Esophagus squamous epithelium (tissue), 5 donors: ENCODE measurements at regions not wholly inside any gene's neighbourhood (a gene's known extent, or its start where the extent isn't known, plus 50 kb on each side); places are given as distances from the start of the nearest gene placed in this dataset.

Experiments used
- DNase-seq: peaks from one replicate; lab custom pipeline; 2025; lab: John Stamatoyannopoulos, UW
- H3K27ac ChIP-seq, 4 donors: fragments of 200-600 bp; sonication (generic); one replicate each; pipeline ENCODE4 v1.5.1; 2016 to 2019; ENCODE audit warnings: mild to moderate bottlenecking in 1 of 4
- H3K27me3 ChIP-seq, 4 donors: fragments of 200-600 bp; sonication (generic); 1 replicate in 3 of 4; 2 replicates in 1 of 4; pipeline versions ENCODE4 v1.5.1 to v1.6.0; 2017 to 2021; ENCODE audit warnings: antibody characterized with exemption in 1 of 4
- H3K36me3 ChIP-seq, 3 donors: fragments of 200-600 bp; sonication (generic); one replicate each; pipeline ENCODE4 v1.5.1; 2016 to 2019
- H3K4me1 ChIP-seq, 3 donors: fragments of 200-600 bp; sonication (generic); one replicate each; pipeline ENCODE4 v1.5.1; 2017 to 2019
- H3K4me3 ChIP-seq, 4 donors: fragments of 200-600 bp; sonication (generic); 1 replicate in 3 of 4; 2 replicates in 1 of 4; pipeline ENCODE4 v1.5.1; 2016 to 2019; ENCODE audit warnings: mild to moderate bottlenecking in 2 of 4, moderate library complexity in 1 of 4
- H3K9me3 ChIP-seq, 3 donors: fragments of 200-600 bp; sonication (generic); one replicate each; pipeline ENCODE4 v1.5.1; 2016 to 2019
- CTCF ChIP-seq, 6 experiments: fragments of 450-650 bp in 4 of 6; fragments of 200-600 bp in 2 of 6; sonication (generic) in 2 of 6; IDR thresholded peaks; one replicate each; pipeline ENCODE4 v1.5.1; 2016 to 2019; ENCODE audit warnings: antibody characterized with exemption in 6 of 6, mild to moderate bottlenecking in 4 of 6, moderate library complexity in 4 of 6
- POLR2A ChIP-seq, 4 donors: fragments of 450-650 bp; IDR thresholded peaks; one replicate each; pipeline ENCODE4 v1.6.1; 2017; ENCODE audit warnings: antibody characterized with exemption in 4 of 4, mild to moderate bottlenecking in 4 of 4, moderate library complexity in 3 of 4
- WGBS, 2 donors: methylation state at CpG; one replicate each; pipeline ENCODE4 v1.1.5; 2018; 5-methylcytosine and 5-hydroxymethylcytosine counted together
- intact Hi-C: fragments of 100-400 bp; cut with DNase I; formaldehyde crosslinking; loops from one replicate; pipeline ENCODE4 v1.15.0; 2022
- donor health status: DM: yes; HTN: yes; CAD: no.

GRCh38 chr5:143749581-143750205 is 62.3 kb upstream of the HMHB1 start:
- Histone ChIP-seq H3K4me3 (no peak overlapping the region), H3K27ac (no peak overlapping the region)
- TF ChIP-seq CTCF (IDR thresholded peaks at IDR 0.05) (no peak), POLR2A (IDR thresholded peaks at IDR 0.05) (no peak)

GRCh38 chr5:143748516-143748915 is 63.4 kb upstream of the HMHB1 start:
- Histone ChIP-seq H3K27ac (no peak overlapping the region), H3K27me3 (no peaks in the 10 kb centered on the region), H3K9me3 (no peaks in the 10 kb centered on the region), H3K4me1 (no peaks in the 10 kb centered on the region), H3K4me3 (no peak overlapping the region), H3K36me3 (no peaks in the 10 kb centered on the region)
- DNase-seq, result no peak
- intact Hi-C loops, result no loop called here
- WGBS, 2 donors, result 52 to 76% methylated on average over 1 of the region's 1 CpG
- no peak for TF ChIP-seq CTCF (IDR thresholded peaks at IDR 0.05)
- TF ChIP-seq POLR2A (IDR thresholded peaks at IDR 0.05), result no peak

More at GRCh38 chr5:143749581-143750205, 62.3 kb upstream of the HMHB1 start:
- H3K4me1 ChIP-seq, result no peaks in the 10 kb centered on the region
- DNase-seq, result no peak
- intact Hi-C loops, result no loop called here
- no peaks in the 10 kb centered on the region for H3K27me3 ChIP-seq
- no peaks in the 10 kb centered on the region for H3K36me3 ChIP-seq
- H3K9me3 ChIP-seq, result no peaks in the 10 kb centered on the region

DNA sequence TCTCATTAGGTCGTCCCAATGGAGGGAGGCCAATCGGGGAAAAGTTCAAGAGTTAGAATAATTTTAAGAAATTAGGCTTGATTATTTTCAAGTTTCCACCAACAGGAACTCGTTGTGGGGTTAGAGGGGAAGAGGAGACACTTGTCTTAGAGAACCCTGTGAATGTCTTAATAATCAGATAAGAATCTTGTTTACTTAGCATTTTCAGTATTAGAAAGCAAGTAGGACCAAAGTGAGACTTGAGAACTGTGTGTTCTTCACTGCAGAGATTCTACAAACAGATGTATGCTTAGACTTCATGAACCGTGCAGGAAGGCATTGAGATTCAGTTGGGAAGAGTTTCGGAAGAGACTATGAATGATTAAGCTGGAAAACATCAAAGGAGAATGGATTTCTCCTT is 69.0 kb upstream of the HMHB1 start:
- Histone ChIP-seq H3K9me3 (no peaks in the 10 kb centered on the region), H3K4me3 (no peak overlapping the region), H3K27ac (no peak overlapping the region), H3K27me3 (no peaks in the 10 kb centered on the region), H3K4me1 (no peaks in the 10 kb centered on the region), H3K36me3 (no peaks in the 10 kb centered on the region)
- intact Hi-C loops, result no loop called here
- WGBS, 2 donors, result 67 to 72% methylated on average over 5 of the region's 5 CpGs
- DNase-seq, result no peak
- TF ChIP-seq CTCF (IDR thresholded peaks at IDR 0.05) (no peak), POLR2A (IDR thresholded peaks at IDR 0.05) (no peak)

- TF ChIP-seq POLR2A (IDR thresholded peaks at IDR 0.05) (no peak), CTCF (IDR thresholded peaks at IDR 0.05) (no peak)
- intact Hi-C loops, result no loop called here
- Histone ChIP-seq H3K4me1 (no peaks in the 10 kb centered on the region), H3K9me3 (no peaks in the 10 kb centered on the region), H3K4me3 (no peak overlapping the region), H3K27ac (no peak overlapping the region), H3K27me3 (no peaks in the 10 kb centered on the region), H3K36me3 (no peaks in the 10 kb centered on the region)
- WGBS, 2 donors, result 56 to 66% methylated on average over 3 of the region's 4 CpGs
- no peak for DNase-seq
These were observed 70.5 kb upstream of the HMHB1 start for GRCh38 chr5:143741421-143741820.

GRCh38 chr5:143740956-143741355 is 71.0 kb upstream of the HMHB1 start:
- no peak for DNase-seq
- Histone ChIP-seq H3K4me3 (no peak overlapping the region), H3K4me1 (no peaks in the 10 kb centered on the region), H3K36me3 (no peaks in the 10 kb centered on the region), H3K27me3 (no peaks in the 10 kb centered on the region), H3K27ac (no peak overlapping the region), H3K9me3 (no peaks in the 10 kb centered on the region)
- intact Hi-C loops, result no loop called here
- TF ChIP-seq CTCF (IDR thresholded peaks at IDR 0.05), result no peak
- TF ChIP-seq POLR2A (IDR thresholded peaks at IDR 0.05), result no peak
- WGBS, 2 donors, result 53 to 60% methylated on average over 1 of the region's 1 CpG
